Stimulated activated CD8-positive, alpha-beta memory T cell treated with anti-CD3 and anti-CD28 coated beads, Interleukin-7, amount 100 ng/mL, for 48 hours (primary cell): ENCODE measurements at regions not wholly inside any gene's neighbourhood (a gene's known extent, or its start where the extent isn't known, plus 50 kb on each side); places are given as distances from the start of the nearest gene placed in this dataset.

Experiments
- DNase-seq, 2 donors: peaks; one replicate each; pipeline ENCODE4 v3.0.0-alpha.2; 2020; ENCODE audit warnings: low read depth in 1 of 2; ENCODE audit errors: extremely low read depth in 1 of 2

DNA sequence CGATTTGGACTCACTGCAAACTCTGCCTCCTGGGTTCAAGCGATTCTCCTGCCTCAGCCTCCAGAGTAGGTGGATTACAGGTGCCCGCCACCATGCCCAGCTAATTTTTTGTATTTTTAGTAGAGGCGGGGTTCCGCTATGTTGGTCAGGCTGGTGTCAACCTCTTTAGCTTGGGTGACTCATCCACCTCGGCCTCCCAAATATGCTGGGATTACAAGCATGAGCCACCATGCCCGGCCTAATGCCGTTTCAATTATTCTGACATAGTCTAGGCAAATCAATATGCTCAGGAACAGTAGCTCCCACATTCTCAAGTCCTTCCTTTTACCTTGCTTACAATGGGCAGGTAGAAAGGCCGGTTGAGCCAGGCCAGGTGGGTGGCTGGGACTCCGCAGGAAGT lies 82.0 kb upstream of the EEA1 start:
- DNase-seq = no peak

GRCh38 chr12:93015871-93016751 lies 87.0 kb upstream of the EEA1 start:
- DNase-seq = no peak

GRCh38 chr12:93016752-93017350 lies 87.8 kb upstream of the EEA1 start:
- DNase-seq = no peak

DNA sequence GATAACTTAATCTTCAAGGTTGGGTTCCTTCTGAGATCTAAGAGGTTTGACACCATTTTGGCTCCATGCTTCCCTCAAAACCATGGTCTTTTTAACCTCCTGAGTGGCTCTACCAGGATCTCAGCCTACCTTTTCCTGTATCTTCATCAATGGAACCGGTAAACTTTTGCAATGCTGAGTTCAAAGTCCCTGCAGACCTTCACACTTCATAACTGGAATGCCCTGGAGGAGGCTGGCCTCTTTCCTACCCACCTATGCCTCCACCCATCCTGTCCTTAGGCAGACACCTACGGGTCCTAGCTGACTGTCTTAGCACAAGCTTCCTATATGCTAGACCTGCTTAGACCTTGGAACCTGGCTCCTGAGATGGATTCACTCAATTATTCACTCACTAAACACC lies 89.5 kb upstream of the EEA1 start:
- DNase-seq = no peak

GRCh38 chr12:93019212-93019927 lies 90.3 kb upstream of the EEA1 start:
- no peak for DNase-seq

DNA sequence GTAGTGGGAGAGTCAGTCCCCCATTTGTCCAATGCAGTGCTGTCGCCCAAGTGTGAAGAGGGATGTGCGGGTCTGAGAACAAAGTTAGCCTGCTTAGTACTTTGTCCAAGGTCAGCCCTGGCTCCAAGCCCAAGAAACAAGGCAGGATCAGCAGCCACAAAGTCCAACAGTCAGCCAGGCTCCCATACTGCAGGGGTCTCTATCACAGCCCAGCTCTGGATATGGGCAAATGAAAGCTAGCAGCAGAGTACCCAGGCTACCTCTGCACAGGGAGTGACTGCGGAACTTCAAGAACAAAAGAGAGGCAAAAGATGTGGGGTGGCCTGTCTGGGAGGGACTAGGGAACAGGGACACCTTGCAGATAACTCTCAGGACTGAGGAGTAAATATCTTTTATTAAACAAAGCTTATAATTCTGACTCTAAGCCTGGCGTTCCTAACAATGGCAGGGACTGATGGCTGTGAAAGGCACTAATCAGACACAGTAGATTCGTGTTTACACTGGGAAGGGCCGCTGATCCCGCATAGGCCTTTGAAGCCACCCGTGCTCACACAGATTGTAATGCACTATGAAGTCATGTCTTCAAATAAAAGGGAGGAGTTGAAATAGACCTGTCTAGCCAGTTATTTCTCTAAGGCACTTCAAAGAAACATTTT lies 91.0 kb upstream of the EEA1 start:
- DNase-seq = no peak

GRCh38 chr12:93020631-93021597 lies 91.8 kb upstream of the EEA1 start:
- no peak for DNase-seq

DNA sequence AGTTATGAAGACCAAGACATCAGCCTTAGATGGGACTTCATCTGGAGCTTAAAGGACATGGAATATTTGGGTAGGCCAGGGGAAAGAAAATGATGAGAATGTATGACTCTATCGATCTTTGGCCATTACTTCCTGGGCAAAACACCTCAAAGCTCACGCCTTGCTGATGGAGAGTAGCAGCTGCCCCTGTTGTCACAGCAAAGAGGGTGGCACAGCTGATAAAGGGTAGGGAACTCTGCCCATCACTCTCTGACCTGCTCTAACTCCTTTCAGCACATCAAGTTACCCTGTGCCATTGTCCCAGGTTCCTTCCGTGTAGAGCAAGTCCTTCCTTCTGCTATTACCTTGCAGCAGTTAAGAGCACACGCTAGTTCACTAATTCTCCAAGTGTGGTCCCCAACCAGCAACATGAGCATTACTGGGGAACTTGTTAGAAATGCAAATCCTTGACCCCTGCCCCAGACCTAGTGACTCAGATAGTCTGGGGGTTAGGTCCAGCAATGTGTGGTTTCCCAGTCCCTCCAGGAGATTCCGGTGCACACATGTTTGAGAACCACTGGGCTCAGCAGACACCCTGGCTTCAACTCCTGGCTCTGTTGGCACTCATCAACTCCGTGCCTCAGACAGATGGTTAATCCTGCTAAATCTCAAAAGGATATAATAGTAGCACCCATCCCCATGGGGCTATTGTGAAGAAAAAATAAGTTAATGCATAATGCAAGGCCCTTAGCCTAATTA lies 93.7 kb upstream of the EEA1 start:
- no peak for DNase-seq

- DNase-seq = no peak
These were observed 96.3 kb upstream of the EEA1 start for GRCh38 chr12:93025145-93026103.

DNA sequence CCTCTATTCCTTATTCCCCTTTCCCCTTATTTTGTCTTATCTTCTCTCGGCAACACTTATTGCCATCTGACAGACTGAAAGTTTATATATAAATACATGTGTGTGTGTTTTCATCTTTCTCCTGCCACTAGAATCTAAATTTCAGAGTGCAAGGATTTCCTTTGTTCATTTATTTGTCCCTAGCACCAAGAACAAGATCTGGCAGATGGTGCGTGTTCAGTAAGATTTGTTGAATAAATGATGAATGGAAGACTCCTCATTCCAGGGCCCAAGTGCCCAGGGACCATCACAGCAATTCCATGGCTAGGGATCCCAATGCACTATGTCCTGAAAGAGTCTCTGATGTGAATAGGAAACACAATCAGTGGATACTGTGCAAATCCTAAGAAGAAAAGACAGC lies 97.9 kb upstream of the EEA1 start:
- no peak for DNase-seq

DNA sequence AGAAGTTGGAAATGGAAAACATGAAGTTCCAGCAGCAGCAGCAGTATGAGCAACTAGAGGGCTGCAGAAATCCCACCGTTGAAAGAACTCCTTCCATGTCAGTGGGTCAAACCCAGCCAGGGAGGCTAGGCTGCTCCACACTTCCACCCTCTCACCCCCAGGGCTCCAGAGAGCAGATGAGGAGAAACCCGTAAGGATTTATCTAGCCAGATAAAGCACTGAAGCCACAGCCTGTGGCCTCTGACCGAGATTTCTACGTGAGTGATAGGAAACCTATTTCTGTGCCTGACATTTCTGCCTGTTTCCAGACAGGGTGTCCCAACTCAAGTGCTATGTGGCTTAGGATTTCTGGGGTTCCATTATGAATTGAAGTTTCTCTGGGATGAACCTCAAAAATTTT lies 100.0 kb upstream of the EEA1 start:
- no peak for DNase-seq

GRCh38 chr12:93031028-93031427 lies 101.9 kb upstream of the EEA1 start:
- no peak for DNase-seq

GRCh38 chr12:93032758-93033157 lies 103.7 kb upstream of the EEA1 start:
- DNase-seq = no peak

DNA sequence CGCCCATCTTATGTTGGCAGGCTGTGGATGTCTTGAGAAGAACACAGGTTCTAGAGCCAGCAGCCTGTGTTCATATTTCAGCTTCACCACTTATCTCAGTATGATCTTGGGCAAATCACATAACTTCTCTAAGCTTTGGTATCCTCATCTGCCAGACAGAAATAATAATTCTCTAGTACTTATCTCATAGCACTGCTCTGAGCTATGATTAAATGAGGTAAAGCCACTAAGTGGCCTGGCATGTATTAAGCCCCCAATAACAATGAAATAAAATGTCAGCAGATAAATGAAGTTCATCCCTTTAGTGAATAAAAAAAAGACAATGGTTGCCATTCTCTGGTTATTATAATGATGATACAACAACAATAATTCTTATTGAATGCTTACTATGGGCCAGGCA lies 104.9 kb upstream of the EEA1 start:
- DNase-seq = no peak

- no peak for DNase-seq
These were observed 110.0 kb upstream of the EEA1 start for GRCh38 chr12:93039062-93039461.

GRCh38 chr12:93039930-93040329 lies 110.8 kb upstream of the EEA1 start:
- no peak for DNase-seq

DNA sequence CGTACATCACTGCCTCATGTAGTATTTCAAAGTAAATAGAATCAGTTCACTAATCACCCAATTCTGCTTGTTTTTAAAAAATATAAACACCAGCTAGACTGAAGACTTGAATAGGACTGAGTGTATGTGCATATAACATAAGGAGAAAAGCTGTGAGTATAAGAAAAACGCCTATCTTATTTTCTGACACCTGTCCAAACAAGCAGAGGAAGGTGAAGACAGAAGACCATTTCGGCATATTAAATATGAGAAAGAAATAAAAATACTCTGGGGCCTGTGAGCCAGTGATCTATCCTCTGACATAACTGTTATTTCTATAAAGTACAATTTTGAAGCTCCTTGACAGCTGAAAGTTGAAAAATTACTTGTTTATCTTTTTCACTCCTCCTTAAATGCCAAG lies 111.3 kb upstream of the EEA1 start:
- no peak for DNase-seq

DNA sequence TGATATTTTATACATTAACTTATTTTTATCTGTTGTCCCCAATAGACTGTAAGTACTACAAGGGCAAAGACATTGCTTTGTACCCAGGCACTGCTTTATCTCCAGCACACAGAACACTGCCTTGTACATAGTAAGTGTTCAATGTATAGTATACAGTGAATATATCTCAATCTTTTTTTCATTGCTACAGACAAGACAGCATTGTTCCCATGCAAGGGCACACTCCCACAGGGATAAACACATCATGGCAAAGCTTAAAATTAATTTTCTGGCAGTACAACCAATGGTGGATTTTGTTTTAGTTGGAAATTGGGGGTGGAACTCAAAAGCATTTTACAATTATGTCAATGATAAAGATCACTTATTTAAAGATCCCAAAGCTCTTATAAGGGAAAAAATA lies 112.3 kb upstream of the EEA1 start:
- no peak for DNase-seq
